T1000 (cell line): ENCODE measurements at regions not wholly inside any gene's neighbourhood (a gene's known extent, or its start where the extent isn't known, plus 50 kb on each side); places are given as distances from the start of the nearest gene placed in this dataset.

Experiments
- DNase-seq: peaks from one replicate; lab custom pipeline; 2025; ENCODE audit warnings: mixed read lengths; lab: John Stamatoyannopoulos, UW

DNA sequence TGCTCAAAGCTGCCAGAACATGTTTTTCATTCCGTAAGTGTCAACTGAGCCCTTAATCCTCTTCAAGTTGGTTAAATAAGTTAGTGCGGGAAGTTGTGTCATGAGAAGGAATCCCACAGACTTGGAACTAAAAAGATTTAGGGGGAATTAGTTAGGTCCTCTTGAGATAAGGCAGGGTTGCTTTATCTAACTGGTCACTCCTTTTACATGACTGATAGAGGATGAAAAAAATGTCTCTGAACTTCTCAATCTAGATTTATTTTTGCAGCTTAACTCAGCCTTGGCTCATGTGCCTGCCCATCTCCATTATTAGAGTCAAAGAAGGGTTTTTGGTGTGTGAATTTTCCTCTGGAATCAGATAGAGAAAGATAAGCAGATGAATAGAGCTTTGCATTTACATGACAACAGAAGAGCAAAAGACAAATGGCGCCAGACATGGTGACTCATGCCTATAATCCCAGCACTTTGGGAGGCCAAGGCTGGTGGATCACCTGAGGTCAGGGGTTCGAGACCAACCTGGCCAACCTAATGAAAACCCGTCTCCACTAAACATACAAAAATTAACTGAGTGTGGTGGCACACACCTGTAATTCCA lies 882.9 kb downstream of the RPA4 start:
- DNase-seq = no peak

DNA sequence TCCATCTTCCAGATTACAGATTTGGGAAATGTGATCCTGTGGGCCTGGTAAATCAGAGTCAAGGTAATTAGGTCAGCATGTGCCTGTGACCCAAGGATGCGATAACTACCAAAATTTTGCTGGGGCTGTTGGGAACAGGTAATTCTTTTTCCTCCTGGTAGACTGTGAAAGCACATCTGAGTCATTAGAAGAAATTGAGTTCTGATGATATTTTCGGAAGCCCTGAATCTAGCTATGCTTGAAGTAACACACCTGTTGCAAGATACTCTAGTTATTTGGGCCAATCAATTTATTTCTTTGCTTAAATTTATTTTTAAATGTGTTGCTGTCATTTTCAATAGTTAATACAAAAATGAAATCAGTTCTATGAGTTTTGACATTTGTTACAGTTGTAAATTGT lies 903.6 kb downstream of the RPA4 start:
- no peak for DNase-seq

DNA sequence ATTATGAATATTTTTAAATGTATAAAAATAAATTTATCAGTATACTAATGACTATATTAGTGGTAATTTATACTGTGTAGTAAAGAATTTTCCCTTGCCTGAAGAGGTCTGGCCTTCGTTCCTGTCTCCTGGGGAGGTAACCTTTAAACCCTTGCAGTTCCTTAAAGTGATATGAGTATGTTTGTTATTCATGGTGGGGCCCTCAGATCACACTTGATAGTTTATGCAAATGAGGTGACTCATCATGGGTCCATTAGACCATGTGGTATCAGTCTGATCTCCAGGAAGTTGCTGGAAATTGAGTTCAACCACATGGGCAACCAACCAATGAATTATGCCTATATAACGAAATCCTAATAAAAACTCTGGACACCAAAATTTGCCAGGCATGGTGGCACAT lies 904.1 kb downstream of the RPA4 start:
- no peak for DNase-seq

DNA sequence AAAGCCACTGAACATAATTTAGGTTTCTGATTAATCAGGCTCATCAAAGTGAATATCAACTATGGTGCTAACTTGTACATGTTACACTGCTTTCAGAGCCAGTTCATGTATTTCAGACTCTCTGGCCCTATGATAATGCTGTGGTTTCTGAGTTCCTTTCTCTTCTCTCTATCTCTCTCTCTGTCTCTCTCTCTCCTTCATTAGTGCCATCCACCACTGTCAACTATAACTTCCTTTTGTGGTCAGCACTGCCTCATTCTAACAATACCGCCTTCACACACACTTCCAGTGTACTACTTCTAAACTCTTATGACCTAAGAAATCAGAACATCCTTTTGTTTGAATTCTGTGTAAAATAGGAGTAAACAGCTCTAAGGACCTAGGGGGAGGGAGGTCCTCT lies 907.1 kb downstream of the RPA4 start:
- DNase-seq = no peak

DNA sequence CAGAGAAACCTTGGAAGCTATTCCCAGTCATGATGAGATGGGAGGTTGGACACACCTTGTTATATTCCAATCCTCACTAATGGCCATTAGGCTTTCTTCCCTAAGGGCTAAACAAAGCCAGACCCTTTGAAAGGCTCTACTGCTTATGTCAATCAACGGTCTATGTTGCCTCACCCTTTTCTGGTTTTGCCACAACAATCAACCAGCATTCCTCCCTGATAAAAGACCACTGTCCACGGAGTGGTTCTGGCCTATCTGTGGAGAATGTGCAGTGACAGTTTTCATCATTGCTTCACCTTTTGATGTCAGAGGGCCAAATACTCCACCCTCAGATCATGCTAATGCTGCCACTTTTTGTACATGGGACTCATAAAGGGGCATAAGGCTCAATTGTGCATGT lies 913.4 kb downstream of the RPA4 start:
- DNase-seq = no peak

DNA sequence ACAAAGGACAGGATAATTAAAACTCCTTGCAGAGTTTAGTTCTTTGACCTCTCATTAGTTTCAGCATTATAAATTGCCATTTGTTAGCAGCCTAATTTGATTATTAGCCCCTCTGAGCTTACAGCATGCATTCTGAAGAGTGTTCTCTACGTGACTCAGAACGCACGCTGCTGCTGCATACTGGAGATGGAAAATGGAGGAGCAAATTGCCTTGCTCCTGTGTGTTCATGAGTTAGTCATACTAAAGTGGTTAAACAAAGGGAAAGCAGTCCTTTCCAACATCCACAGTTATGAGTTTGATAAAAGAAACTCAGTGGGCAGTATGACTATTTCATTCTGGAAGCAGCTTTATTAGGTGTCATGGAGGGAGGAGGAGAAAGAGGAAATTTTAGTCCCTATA lies 922.5 kb downstream of the RPA4 start:
- DNase-seq = no peak

DNA sequence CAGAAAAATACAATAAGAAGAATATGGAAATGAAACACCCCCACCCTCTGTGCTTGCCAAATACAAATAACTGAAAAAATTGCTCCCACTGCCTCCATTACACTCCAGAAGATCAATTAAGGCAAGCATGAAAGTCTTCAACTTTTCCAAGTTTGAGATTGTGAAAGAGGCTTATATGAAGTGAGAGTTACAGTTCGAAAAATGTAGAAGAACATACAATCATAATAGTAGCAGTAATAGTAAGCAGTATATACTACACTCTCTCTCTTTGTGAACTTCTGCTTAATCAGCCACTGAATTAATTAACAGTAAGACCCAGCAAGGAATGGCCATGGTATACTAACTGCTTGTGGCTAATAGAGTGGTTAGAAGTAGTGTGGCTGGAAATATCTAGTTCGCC lies 923.2 kb downstream of the RPA4 start:
- no peak for DNase-seq

DNA sequence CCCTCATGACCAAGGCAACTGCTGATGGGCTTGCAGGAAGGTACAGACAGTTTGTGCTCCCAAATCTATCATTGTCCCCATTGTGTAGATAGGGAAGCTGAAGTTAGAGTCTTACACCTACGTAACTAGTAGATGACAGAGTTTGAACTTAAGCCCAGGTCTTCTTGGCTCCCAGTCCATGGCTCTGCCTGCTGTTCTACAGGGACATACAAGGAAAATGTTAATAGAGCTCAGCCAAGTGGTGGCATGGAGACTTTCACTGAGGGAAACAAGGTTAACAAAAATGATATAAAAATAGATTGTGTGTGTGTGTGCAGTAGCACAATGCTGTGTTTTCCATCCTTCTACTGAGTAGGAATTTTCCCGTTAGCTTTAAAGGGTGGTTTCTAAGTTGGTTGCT lies 936.5 kb downstream of the RPA4 start:
- DNase-seq = no peak

DNA sequence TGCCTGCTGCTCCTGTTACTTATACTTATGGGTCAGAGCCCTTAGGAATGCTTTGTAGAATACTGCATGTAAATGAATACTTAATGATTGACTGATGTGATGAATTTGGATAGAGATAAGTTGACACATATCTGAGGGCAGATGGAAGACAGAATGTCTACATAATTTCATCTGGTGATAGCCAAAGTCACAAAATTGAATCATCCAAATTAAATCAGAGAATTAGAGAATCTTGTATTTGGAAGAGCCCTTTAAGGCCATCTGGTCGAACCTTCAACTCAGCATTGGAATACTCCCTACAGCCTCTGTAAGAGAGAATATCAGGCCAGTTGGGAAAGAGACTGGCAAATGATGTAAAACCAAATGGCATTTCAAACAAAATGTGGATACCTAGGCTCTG lies 944.8 kb downstream of the RPA4 start:
- DNase-seq = no peak

DNA sequence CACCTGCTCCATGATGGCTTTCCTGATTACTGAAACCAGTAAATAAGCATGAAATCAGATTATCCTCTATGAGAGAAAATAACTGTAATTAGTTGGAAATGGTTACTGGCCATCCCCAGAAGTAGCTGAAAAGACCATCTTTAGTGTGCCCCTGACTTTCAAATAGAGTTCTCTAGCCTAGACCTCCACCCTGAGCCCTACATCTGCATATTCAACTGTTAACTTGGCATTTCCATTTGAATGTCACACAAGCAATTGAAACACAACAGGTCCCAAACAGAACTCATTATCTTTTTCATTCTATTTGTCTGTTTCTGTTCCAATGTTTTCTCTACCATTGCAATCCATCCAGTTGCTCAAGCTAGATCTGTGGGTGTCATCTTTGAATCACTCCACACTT lies 952.3 kb downstream of the RPA4 start:
- DNase-seq = no peak

DNA sequence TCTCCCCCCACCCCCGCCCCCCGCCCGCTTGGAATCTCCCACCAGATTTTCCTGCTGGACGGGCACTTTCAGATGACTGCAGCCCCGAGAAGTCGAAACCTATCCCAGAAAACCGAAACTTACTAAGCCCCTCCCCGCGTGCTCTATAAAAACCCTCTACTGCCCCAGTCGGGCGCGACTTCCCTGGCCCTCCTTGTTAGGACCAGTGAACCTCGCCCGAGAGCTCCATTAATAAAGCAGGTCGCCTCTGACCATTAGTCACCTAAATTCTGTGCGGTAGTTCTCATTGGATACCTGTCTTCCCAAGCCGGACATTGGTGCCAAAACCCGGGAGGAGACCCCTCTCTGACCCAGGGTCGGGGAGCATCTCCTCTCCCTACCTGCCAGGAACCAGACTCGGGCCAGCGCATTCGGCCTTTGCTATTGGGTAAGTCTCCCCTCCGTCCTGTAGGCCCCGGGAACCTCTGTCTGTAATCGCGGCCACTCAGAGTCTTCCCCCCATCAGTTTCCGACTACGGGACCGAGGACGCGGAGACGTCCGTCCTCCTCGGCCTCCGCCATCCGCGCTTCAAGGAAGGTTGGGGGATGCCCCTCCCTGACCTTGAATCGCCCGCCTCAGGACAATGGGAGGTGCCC lies 958.0 kb downstream of the RPA4 start:
- no peak for DNase-seq

DNA sequence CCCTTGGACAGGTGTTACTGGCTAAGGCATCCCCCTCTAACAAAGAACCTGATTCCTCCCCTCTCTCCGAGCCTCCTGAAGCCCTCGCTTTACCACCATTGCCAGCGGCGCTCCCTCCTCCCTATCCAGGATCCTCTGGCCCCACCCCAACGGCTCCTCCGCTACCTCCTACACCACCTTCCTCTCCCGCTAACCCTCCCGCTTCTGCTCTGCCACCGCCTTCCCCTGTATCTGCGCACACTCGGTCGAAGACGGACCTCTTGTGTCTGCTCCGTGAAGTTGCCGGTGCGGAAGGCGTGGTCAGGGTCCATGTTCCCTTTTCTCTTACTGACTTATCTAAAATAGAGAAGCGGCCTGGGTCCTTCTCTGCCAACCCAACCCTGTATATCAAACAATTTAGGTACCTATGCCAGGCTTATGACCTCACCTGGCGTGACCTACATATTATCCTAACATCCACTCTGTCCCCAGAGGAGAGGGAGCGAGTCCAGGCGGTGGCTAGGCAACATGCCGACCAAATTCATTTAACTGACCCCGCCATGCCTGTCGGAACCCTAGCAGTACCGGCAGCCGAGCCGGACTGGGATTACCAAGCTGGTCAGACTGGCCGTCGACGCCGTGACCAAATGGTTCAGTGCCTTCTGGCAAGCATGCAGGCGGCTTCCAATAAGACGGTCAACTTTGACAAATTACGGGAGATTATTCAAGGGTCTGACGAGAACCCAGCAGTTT lies 958.9 kb downstream of the RPA4 start:
- DNase-seq = no peak

DNA sequence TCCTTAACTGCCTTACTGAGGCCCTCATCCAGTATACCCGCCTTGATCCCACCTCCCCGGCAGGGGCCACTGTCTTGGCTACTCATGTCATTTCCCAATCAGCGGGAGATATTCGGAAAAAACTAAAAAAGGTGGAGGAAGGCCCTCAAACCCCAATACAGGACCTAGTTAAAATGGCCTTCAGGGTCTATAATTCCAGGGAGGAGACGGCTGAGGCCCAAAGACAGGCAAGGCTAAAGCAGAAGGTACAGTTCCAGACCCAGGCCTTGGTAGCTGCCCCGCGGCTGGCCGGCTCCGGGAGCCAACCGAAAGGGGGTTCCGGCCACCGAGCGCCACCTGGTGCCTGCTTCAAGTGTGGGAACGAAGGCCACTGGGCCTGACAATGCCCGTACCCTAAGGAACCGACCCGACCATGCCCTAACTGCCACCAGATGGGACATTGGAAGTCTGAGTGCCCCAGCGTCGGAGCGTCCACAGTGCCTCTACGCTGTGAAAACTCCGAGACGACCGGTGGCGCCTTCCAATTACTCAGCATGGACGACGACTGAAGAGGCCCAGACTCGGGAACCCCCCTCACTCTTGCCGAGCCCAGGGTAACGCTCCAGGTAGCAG lies 959.6 kb downstream of the RPA4 start:
- no peak for DNase-seq

DNA sequence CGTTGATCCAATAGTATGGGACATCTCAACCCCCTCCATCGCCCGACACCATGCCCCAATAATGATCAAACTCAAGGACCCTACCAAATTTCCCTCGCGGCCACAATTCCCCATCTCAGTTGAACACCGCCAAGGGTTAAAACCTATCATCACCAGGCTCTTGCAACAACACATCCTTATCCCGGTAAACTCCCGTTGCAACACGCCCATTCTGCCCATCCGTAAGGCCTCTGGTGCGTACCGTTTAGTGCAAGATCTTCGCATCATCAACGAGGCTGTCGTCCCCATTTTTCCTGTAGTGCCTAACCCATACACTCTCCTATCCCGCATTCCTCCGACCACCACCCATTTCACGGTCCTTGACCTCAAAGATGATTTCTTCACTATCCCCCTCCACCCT lies 960.5 kb downstream of the RPA4 start:
- no peak for DNase-seq

DNA sequence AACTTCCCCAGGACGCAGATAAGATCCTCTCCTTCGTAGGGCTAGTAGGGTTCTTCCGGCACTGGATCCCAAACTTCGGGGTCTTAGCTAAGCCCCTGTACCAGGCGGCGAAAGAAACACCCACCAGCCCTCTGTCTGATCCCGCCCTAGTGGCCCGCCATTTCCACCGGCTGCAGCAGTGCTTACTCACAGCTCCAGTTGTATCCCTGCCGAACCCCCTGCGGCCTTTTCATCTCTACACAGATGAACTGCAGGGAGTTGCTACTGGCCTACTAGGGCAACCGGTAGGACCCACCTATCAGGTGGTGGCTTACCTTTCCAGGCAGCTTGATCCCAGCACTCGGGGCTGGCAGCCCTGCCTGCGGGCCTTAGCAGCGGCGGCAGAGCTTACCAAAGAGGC lies 961.2 kb downstream of the RPA4 start:
- DNase-seq = no peak

DNA sequence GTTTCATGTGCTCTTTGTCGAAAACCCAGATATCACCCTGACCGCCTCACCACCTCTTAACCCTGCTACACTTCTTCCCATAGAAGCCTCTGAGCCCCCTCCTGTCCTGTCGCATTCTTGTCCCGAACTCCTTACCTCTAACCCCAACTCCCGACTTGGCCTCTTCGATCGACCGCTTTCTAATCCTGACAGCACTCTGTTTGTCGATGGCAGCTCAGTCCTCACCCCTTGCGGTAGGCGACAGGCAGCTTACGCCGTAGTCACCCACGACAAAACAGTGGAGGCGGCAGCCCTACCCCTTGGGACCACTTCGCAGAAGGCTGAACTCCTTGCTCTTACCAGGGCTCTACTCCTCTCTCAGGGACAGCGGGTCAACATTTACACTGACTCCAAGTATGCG lies 961.7 kb downstream of the RPA4 start:
- no peak for DNase-seq

DNA sequence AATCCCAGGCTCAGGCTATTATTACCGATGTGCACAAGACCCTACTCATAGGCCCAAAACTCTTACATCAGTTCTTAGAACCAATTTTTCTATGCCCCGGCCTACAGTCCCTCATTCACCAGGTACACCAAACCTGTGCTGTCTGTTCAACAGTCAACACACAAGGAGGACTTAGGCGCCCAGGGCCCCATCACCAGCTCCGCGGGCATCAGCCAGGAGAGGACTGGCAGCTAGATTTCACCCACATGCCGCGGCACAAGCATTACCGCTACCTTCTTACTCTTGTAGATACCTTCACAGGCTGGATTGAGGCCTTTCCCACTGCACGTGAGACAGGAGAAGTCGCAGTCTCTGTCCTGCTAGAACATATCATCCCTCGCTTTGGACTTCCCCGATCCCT lies 962.5 kb downstream of the RPA4 start:
- DNase-seq = no peak

DNA sequence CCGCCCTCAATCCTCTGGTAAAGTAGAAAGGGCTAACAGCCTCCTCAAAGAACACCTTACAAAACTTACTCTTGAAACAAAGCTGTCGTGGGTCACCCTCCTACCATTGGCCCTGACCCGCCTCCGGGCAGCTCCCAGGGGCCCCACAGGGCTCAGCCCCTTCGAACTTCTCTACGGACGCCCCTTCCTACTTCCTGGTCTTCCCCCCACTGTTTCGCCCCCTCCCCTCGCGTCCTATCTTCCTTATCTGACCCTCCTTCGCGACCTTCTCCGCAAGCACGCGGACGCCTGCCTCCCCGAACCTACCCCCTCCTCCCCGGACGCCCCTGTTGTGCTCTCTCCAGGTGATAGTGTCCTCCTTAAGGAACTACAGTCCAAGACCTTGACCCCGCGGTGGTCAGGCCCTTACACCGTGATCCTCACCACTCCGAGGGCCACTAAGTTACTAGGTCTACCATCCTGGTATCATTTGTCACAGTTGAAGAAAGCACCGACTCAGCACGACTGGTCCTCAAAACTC lies 963.1 kb downstream of the RPA4 start:
- DNase-seq = no peak

DNA sequence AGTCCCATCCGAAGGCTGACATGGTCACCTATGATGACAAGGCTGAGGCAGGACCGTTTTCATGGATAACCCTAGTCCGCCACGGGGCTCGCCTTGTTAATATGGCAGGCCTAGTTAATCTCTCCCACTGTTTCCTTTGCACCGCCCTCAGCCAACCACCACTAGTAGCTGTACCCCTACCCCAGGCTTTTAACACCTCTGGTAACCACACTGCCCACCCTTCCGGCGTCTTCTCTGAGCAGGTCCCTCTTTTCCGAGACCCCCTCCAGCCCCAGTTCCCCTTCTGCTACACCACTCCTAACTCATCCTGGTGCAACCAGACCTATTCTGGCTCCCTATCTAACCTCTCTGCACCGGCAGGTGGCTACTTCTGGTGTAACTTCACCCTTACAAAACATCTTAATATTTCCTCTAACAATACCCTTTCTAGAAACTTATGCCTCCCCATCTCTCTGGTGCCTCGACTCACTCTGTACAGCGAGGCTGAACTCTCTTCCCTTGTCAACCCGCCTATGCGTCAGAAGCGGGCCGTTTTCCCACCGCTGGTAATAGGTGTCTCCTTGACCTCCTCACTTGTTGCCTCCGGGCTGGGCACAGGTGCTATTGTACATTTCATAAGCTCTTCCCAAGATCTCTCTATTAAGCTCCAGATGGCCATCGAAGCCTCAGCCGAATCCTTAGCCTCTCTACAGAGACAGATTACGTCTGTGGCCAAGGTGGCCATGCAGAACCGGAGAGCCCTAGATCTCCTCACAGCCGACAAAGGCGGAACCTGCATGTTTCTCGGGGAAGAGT lies 964.4 kb downstream of the RPA4 start:
- no peak for DNase-seq

DNA sequence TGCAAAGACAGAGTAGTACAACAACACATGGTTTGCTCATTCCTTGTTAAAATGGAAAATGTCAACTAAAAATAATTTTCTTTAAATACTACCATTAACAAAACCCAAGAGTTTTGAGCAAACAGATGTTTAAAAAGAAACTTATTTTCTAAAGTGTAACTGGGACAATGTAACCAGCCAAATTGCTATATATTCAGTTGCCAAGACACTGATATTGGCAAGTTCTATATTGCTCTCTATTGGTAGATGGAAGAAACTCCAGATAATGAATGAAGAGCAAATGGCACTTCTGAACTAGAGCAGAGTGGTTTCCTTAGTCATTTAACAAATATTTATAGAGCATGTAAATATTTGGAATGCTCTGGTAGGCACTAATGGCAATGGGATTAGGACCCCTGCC lies 966.2 kb downstream of the RPA4 start:
- no peak for DNase-seq

DNA sequence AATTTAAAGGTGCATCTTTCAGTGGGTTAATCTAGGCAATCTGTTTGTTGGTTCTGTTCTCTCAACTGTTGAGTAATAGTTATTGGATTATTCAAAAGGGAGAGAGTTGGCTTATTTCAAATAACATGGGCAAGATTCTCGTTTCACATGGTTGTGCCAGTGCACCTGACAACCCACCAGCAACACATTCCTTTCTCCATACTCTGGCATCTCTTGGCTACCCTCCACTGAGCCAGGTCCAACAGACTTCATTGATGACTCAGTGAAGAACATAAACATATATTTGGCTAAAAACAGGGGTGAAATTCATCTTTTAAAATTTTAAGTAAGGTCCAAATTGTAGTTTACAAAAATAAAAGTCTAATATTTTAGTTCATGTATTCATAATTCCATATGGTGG lies 967.2 kb downstream of the RPA4 start:
- no peak for DNase-seq

DNA sequence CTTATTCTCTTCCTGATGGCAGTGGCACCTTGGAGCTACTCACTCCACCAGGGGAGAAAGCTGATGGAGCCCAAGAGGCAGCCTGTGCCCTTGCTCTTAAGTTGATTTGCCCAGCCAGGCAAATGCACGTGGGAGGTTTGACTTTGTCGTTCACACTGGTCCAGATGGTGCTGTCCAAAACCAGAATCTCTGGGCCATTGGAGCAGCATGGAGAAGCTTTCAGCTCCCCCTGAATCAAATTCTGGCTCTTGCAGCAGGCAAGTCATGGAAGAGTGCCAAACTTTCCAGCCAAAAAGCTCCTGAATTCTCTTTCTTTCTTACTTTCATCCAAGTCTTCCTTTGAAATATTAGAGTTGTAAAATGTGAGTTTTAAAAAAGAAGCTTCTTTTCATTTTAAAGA lies 970.4 kb downstream of the RPA4 start:
- no peak for DNase-seq
